CD4-positive, alpha-beta T cell (primary cell): ENCODE measurements at regions not wholly inside any gene's neighbourhood (a gene's known extent, or its start where the extent isn't known, plus 50 kb on each side); places are given as distances from the start of the nearest gene placed in this dataset.

Experiments
- ATAC-seq: fragments of 200-7000 bp; cut with Tn5 transposase; one replicate; pipeline ENCODE4 v1.10.0; 2022; ENCODE audit warnings: mild to moderate bottlenecking; ENCODE audit not compliant: poor library complexity
- CTCF ChIA-PET: fragments of 350-600 bp; sonication (Branson Sonifier 250); formaldehyde crosslinking; loops from one replicate; lab custom pipeline; 2021; ENCODE audit warnings: antibody characterized with exemption, inconsistent platforms; lab: Charles Lee
- POLR2A ChIA-PET: fragments of 350-600 bp; sonication (Branson Sonifier 250); formaldehyde crosslinking; loops from one replicate; lab custom pipeline; 2021; ENCODE audit warnings: antibody characterized with exemption, inconsistent platforms; lab: Charles Lee
- DNase-seq, 14 experiments: peaks; one replicate each; pipeline ENCODE4 v3.0.0-alpha.2; 2013 to 2020; ENCODE audit warnings: mixed read lengths in 2 of 14
- H3K27ac ChIP-seq, 2 donors: one replicate each; pipeline versions ENCODE4 v1.5.1 to v1.7.0; 2013; ENCODE audit warnings: low read length in 2 of 2, low read depth in 1 of 2, mild to moderate bottlenecking in 1 of 2
- H3K27me3 ChIP-seq, 2 experiments: 1 replicate in 1 of 2; 2 replicates in 1 of 2; pipeline versions ENCODE4 v1.6.1 to v1.7.0; 2013; ENCODE audit warnings: low read length in 2 of 2, control low read depth in 1 of 2, mild to moderate bottlenecking in 1 of 2, moderate library complexity in 1 of 2; ENCODE audit not compliant: insufficient read depth in 2 of 2, control insufficient read depth in 1 of 2
- H3K36me3 ChIP-seq: one replicate; pipeline ENCODE4 v1.6.1; 2013; ENCODE audit warnings: low read length, control low read depth; ENCODE audit not compliant: insufficient read depth
- H3K4me1 ChIP-seq: one replicate; pipeline ENCODE4 v1.6.1; 2013; ENCODE audit warnings: low read length, control low read depth; ENCODE audit not compliant: insufficient read depth
- H3K4me3 ChIP-seq: one replicate; pipeline ENCODE4 v1.5.1; 2013; ENCODE audit warnings: mild to moderate bottlenecking, low read length, moderate library complexity
- H3K9me3 ChIP-seq, 2 experiments: 1 replicate in 1 of 2; 2 replicates in 1 of 2; pipeline versions ENCODE4 v1.6.1 to v1.7.0; 2013; ENCODE audit warnings: low read length in 2 of 2, mild to moderate bottlenecking in 2 of 2, control low read depth in 1 of 2, moderate library complexity in 1 of 2; ENCODE audit not compliant: control insufficient read depth in 1 of 2, insufficient read depth in 1 of 2
- H3K27ac Mint-ChIP-seq: one replicate; pipeline ENCODE4 v1.8.0; 2020; ENCODE audit warnings: mixed read lengths
- H3K27me3 Mint-ChIP-seq: one replicate; pipeline ENCODE4 v1.8.0; 2021; ENCODE audit warnings: mixed read lengths
- H3K36me3 Mint-ChIP-seq: one replicate; pipeline ENCODE4 v1.8.0; 2021; ENCODE audit warnings: low read depth, mixed read lengths
- H3K4me1 Mint-ChIP-seq: one replicate; pipeline ENCODE4 v1.8.0; 2021; ENCODE audit warnings: low read depth, mixed read lengths
- H3K4me3 Mint-ChIP-seq: one replicate; pipeline ENCODE4 v1.8.0; 2020; ENCODE audit warnings: mild to moderate bottlenecking, mixed read lengths
- H3K9me3 Mint-ChIP-seq: one replicate; pipeline ENCODE4 v1.8.0; 2020; ENCODE audit warnings: mixed read lengths
- CTCF ChIP-seq: fragments of 200-600 bp; IDR thresholded peaks from one replicate; pipeline ENCODE4 v1.8.0; 2022; ENCODE audit warnings: antibody characterized with exemption, mild to moderate bottlenecking
- intact Hi-C, 2 experiments: fragments of 100-400 bp; cut with DNase I in 1 of 2; cut with micrococcal nuclease in 1 of 2; formaldehyde crosslinking; loops; one replicate each; pipeline versions ENCODE4 v1.15.1 to v1.9.0; 2023 to 2025; cut with DNase I, micrococcal nuclease

DNA sequence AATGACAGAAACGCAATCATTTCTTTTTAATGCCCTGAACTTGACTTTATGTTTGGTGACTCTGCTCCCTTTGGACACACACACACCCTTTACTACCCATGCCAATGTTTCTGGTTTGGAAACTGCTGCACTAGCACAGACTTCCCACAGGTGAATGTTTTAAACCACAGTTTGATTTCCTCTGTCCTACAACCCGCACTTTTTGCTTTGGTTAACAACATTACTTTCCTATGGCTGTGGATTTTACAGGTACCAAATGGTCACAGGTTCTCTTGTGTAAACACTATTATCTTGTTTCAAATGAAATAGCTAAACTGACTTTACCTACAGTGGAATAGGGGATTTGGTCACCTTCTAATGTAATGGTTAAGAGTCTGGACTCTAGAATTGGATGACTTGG is 51.5 kb upstream of the ZNF644 start:
- DNase-seq (no peak), ATAC-seq (no peak)
- Histone ChIP-seq H3K4me1 (no peaks in the 10 kb centered on the region), H3K9me3 (no peaks in the 10 kb centered on the region), H3K36me3 (no peaks in the 10 kb centered on the region), H3K27ac (no peak overlapping the region), H3K4me3 (no peak overlapping the region), H3K27me3 (no peaks in the 10 kb centered on the region)
- peaks cover 15% of the 10 kb centered on the region for H3K27me3 Mint-ChIP-seq
- no peaks in the 10 kb centered on the region for H3K36me3 Mint-ChIP-seq
- H3K4me3 Mint-ChIP-seq: no peak overlapping the region
- ChIA-PET CTCF (no interaction called here), POLR2A (no interaction called here)
- H3K4me1 Mint-ChIP-seq: no peaks in the 10 kb centered on the region
- H3K9me3 Mint-ChIP-seq: no peaks in the 10 kb centered on the region
- intact Hi-C loops: no loop called here
- H3K27ac Mint-ChIP-seq: no peak overlapping the region
- TF ChIP-seq CTCF: no peak

GRCh38 chr1:91071838-91072237 is 50.0 kb upstream of the ZNF644 start:
- H3K27me3 Mint-ChIP-seq: peaks cover 18% of the 10 kb centered on the region
- CTCF ChIA-PET: no interaction called here

More at GRCh38 chr1:91071838-91072237, 50.0 kb upstream of the ZNF644 start:
- Mint-ChIP-seq H3K4me3 (no peak overlapping the region), H3K9me3 (no peaks in the 10 kb centered on the region), H3K4me1 (no peaks in the 10 kb centered on the region), H3K27ac (no peak overlapping the region), H3K36me3 (no peaks in the 10 kb centered on the region)
- ATAC-seq: no peak
- POLR2A ChIA-PET: no interaction called here
- Histone ChIP-seq H3K36me3 (no peaks in the 10 kb centered on the region), H3K4me1 (no peaks in the 10 kb centered on the region), H3K27me3 (peaks cover 0 to 4% of the 10 kb centered on the region in 2 experiments), H3K27ac (no peak overlapping the region), H3K4me3 (no peak overlapping the region), H3K9me3 (no peaks in the 10 kb centered on the region)
- TF ChIP-seq CTCF: no peak
- no peak for DNase-seq
- intact Hi-C loops: no loop called here
